A549 (cell line): ENCODE measurements at regions not wholly inside any gene's neighbourhood (a gene's known extent, or its start where the extent isn't known, plus 50 kb on each side); places are given as distances from the start of the nearest gene placed in this dataset.

Experiments used
- EP300 ChIP-seq, 2 experiments: fragments of >200 bp; sonication (Bioruptor Twin); formaldehyde crosslinking; IDR thresholded peaks; 2 replicates in 1 of 2; 3 replicates in 1 of 2; pipeline ENCODE4 v1.6.1; 2016 to 2017
- JUN ChIP-seq, 2 experiments: fragments of >200 bp; sonication (Bioruptor Twin); formaldehyde crosslinking; IDR thresholded peaks; 2 replicates in 1 of 2; 3 replicates in 1 of 2; pipeline ENCODE4 v1.6.1; 2016 to 2017
- PHF8 ChIP-seq: fragments of 200-600 bp; sonication (generic); IDR thresholded peaks from 2 replicates; pipeline ENCODE4 v1.6.1; 2016; ENCODE audit warnings: low read depth, mild to moderate bottlenecking, antibody characterized with exemption, moderate library complexity, borderline replicate concordance
- RFX5 ChIP-seq: fragments of 450-650 bp; IDR thresholded peaks from 2 replicates; pipeline ENCODE4 v1.7.1; 2014; ENCODE audit warnings: antibody characterized with exemption, mild to moderate bottlenecking, moderate library complexity
- TF ChIP-seq, protein P1 (sequence below): fragments of >200 bp; sonication (Bioruptor Twin); formaldehyde crosslinking; IDR thresholded peaks from 3 replicates; pipeline ENCODE4 v1.5.1; 2016
- TF ChIP-seq, protein P2 (sequence below): fragments of 200-600 bp; sonication (generic); IDR thresholded peaks from 2 replicates; pipeline ENCODE4 v1.6.1; 2016; ENCODE audit warnings: antibody characterized with exemption, mild to moderate bottlenecking, moderate library complexity
- TF ChIP-seq, protein P3 (sequence below): fragments of 250-450 bp; sonication (Bioruptor Pico); IDR thresholded peaks from 2 replicates; pipeline ENCODE4 v1.5.0; 2020; ENCODE audit warnings: low read depth, mild to moderate bottlenecking, moderate library complexity
- TF ChIP-seq, protein P4 (sequence below): fragments of 450-650 bp; IDR thresholded peaks from 2 replicates; pipeline ENCODE4 v1.6.1; 2014; ENCODE audit warnings: antibody characterized with exemption

- TF ChIP-seq, protein P1, sequence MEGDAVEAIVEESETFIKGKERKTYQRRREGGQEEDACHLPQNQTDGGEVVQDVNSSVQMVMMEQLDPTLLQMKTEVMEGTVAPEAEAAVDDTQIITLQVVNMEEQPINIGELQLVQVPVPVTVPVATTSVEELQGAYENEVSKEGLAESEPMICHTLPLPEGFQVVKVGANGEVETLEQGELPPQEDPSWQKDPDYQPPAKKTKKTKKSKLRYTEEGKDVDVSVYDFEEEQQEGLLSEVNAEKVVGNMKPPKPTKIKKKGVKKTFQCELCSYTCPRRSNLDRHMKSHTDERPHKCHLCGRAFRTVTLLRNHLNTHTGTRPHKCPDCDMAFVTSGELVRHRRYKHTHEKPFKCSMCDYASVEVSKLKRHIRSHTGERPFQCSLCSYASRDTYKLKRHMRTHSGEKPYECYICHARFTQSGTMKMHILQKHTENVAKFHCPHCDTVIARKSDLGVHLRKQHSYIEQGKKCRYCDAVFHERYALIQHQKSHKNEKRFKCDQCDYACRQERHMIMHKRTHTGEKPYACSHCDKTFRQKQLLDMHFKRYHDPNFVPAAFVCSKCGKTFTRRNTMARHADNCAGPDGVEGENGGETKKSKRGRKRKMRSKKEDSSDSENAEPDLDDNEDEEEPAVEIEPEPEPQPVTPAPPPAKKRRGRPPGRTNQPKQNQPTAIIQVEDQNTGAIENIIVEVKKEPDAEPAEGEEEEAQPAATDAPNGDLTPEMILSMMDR = no peak
- TF ChIP-seq JUN (IDR thresholded peaks at IDR 0.05) = no peak
- no peak for TF ChIP-seq EP300 (IDR thresholded peaks at IDR 0.05)
- TF ChIP-seq RFX5 = no peak
- TF ChIP-seq, protein P2, sequence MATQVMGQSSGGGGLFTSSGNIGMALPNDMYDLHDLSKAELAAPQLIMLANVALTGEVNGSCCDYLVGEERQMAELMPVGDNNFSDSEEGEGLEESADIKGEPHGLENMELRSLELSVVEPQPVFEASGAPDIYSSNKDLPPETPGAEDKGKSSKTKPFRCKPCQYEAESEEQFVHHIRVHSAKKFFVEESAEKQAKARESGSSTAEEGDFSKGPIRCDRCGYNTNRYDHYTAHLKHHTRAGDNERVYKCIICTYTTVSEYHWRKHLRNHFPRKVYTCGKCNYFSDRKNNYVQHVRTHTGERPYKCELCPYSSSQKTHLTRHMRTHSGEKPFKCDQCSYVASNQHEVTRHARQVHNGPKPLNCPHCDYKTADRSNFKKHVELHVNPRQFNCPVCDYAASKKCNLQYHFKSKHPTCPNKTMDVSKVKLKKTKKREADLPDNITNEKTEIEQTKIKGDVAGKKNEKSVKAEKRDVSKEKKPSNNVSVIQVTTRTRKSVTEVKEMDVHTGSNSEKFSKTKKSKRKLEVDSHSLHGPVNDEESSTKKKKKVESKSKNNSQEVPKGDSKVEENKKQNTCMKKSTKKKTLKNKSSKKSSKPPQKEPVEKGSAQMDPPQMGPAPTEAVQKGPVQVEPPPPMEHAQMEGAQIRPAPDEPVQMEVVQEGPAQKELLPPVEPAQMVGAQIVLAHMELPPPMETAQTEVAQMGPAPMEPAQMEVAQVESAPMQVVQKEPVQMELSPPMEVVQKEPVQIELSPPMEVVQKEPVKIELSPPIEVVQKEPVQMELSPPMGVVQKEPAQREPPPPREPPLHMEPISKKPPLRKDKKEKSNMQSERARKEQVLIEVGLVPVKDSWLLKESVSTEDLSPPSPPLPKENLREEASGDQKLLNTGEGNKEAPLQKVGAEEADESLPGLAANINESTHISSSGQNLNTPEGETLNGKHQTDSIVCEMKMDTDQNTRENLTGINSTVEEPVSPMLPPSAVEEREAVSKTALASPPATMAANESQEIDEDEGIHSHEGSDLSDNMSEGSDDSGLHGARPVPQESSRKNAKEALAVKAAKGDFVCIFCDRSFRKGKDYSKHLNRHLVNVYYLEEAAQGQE = no peak
- TF ChIP-seq PHF8 = no peak
- TF ChIP-seq, protein P3, sequence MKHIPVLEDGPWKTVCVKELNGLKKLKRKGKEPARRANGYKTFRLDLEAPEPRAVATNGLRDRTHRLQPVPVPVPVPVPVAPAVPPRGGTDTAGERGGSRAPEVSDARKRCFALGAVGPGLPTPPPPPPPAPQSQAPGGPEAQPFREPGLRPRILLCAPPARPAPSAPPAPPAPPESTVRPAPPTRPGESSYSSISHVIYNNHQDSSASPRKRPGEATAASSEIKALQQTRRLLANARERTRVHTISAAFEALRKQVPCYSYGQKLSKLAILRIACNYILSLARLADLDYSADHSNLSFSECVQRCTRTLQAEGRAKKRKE (CRISPR knock-in tag) = no peak
- TF ChIP-seq, protein P4, sequence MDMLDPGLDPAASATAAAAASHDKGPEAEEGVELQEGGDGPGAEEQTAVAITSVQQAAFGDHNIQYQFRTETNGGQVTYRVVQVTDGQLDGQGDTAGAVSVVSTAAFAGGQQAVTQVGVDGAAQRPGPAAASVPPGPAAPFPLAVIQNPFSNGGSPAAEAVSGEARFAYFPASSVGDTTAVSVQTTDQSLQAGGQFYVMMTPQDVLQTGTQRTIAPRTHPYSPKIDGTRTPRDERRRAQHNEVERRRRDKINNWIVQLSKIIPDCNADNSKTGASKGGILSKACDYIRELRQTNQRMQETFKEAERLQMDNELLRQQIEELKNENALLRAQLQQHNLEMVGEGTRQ = no peak
Observed at GRCh38 chr1:184810735-184811343, 56.2 kb upstream of the EDEM3 start.
